ENCODE measurements at regions not wholly inside any gene's neighbourhood (a gene's known extent, or its start where the extent isn't known, plus 50 kb on each side); places are given as distances from the start of the nearest gene placed in this dataset.

GRCh38 chr7:53642866-53643265 is 607.4 kb downstream of the POM121L12 start:
- TF ChIP-seq, protein P1, sequence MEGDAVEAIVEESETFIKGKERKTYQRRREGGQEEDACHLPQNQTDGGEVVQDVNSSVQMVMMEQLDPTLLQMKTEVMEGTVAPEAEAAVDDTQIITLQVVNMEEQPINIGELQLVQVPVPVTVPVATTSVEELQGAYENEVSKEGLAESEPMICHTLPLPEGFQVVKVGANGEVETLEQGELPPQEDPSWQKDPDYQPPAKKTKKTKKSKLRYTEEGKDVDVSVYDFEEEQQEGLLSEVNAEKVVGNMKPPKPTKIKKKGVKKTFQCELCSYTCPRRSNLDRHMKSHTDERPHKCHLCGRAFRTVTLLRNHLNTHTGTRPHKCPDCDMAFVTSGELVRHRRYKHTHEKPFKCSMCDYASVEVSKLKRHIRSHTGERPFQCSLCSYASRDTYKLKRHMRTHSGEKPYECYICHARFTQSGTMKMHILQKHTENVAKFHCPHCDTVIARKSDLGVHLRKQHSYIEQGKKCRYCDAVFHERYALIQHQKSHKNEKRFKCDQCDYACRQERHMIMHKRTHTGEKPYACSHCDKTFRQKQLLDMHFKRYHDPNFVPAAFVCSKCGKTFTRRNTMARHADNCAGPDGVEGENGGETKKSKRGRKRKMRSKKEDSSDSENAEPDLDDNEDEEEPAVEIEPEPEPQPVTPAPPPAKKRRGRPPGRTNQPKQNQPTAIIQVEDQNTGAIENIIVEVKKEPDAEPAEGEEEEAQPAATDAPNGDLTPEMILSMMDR (conservative IDR thresholded peaks at IDR 0.05; ENCODE audit: low read depth, low read length): no peak
- TF ChIP-seq RAD21 (IDR thresholded peaks at IDR 0.05; ENCODE audit: low read length) (no peak), FOS (IDR thresholded peaks at IDR 0.05; ENCODE audit: low read depth, low read length) (no peak), CEBPB (IDR thresholded peaks at IDR 0.05; ENCODE audit: low read depth, low read length) (no peak), POLR2A (IDR thresholded peaks at IDR 0.05; ENCODE audit: low read depth, low read length) (no peak), RFX5 (IDR thresholded peaks at IDR 0.05; ENCODE audit: low read depth, low read length) (no peak), BHLHE40 (IDR thresholded peaks at IDR 0.05; ENCODE audit: low read depth, low read length) (no peak), MAZ (IDR thresholded peaks at IDR 0.05; ENCODE audit: borderline replicate concordance, low read depth, low read length) (no peak)
